IMR-90 (cell line): ENCODE measurements at regions not wholly inside any gene's neighbourhood (a gene's known extent, or its start where the extent isn't known, plus 50 kb on each side); places are given as distances from the start of the nearest gene placed in this dataset.

Experiments
- BHLHE40 ChIP-seq: fragments of 150-350 bp; IDR thresholded peaks from 2 replicates; pipeline ENCODE4 v1.6.1; 2016; ENCODE audit warnings: mild to moderate bottlenecking, low read depth, low read length
- MAFK ChIP-seq: IDR thresholded peaks from 2 replicates; pipeline ENCODE4 v1.6.1; 2012; ENCODE audit warnings: low read depth, low read length, improper control_type of control experiment
- POLR2A ChIP-seq: IDR thresholded peaks from 2 replicates; pipeline ENCODE4 v1.6.1; 2012; ENCODE audit warnings: mild to moderate bottlenecking, low read depth, low read length
- RAD21 ChIP-seq: IDR thresholded peaks from 2 replicates; pipeline ENCODE4 v1.6.1; 2012; ENCODE audit warnings: low read length, improper control_type of control experiment
- RCOR1 ChIP-seq: IDR thresholded peaks from 2 replicates; pipeline ENCODE4 v1.6.1; 2012; ENCODE audit warnings: mild to moderate bottlenecking, low read length, improper control_type of control experiment; ENCODE audit not compliant: insufficient replicate concordance
- RFX5 ChIP-seq: IDR thresholded peaks from 2 replicates; pipeline ENCODE4 v1.8.0; 2012; ENCODE audit warnings: low read depth, mild to moderate bottlenecking, low read length, moderate library complexity
- TF ChIP-seq, protein P1 (sequence below): conservative IDR thresholded peaks from 2 replicates; pipeline ENCODE4 v1.5.1; 2012; ENCODE audit warnings: mild to moderate bottlenecking, low read depth, low read length, improper control_type of control experiment
- TF ChIP-seq, protein P2 (sequence below): fragments of 150-350 bp; IDR thresholded peaks from 2 replicates; pipeline ENCODE4 v1.6.1; 2017; ENCODE audit warnings: mild to moderate bottlenecking, antibody characterized with exemption, low read length, low read depth

DNA sequence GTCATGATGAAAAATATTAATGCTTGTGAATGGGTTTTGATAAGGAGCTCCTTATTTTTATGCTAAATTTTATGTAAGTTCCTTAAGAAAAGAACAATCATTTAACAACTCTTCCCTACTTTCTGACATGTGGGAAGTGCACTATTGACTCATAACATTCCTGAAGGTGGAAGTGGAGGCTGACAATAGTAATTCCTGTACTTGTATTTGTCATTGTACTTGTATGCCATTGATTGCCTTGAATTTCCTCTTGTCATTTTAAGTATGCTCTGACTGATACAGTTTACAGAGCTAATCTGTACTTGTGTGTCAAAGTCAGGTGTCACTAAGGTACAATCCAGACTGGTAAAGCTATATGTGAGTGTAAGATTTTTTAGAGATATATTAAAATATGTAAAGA is 440.0 kb downstream of the SLC16A7 start:
- TF ChIP-seq, protein P1, sequence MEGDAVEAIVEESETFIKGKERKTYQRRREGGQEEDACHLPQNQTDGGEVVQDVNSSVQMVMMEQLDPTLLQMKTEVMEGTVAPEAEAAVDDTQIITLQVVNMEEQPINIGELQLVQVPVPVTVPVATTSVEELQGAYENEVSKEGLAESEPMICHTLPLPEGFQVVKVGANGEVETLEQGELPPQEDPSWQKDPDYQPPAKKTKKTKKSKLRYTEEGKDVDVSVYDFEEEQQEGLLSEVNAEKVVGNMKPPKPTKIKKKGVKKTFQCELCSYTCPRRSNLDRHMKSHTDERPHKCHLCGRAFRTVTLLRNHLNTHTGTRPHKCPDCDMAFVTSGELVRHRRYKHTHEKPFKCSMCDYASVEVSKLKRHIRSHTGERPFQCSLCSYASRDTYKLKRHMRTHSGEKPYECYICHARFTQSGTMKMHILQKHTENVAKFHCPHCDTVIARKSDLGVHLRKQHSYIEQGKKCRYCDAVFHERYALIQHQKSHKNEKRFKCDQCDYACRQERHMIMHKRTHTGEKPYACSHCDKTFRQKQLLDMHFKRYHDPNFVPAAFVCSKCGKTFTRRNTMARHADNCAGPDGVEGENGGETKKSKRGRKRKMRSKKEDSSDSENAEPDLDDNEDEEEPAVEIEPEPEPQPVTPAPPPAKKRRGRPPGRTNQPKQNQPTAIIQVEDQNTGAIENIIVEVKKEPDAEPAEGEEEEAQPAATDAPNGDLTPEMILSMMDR = no peak
- TF ChIP-seq BHLHE40 = no peak
- TF ChIP-seq RCOR1 = no peak
- TF ChIP-seq POLR2A = no peak
- TF ChIP-seq MAFK = no peak
- no peak for TF ChIP-seq RAD21
- no peak for TF ChIP-seq RFX5
- TF ChIP-seq, protein P2, sequence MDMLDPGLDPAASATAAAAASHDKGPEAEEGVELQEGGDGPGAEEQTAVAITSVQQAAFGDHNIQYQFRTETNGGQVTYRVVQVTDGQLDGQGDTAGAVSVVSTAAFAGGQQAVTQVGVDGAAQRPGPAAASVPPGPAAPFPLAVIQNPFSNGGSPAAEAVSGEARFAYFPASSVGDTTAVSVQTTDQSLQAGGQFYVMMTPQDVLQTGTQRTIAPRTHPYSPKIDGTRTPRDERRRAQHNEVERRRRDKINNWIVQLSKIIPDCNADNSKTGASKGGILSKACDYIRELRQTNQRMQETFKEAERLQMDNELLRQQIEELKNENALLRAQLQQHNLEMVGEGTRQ = no peak
